ENCODE measurements at regions not wholly inside any gene's neighbourhood (a gene's known extent, or its start where the extent isn't known, plus 50 kb on each side); places are given as distances from the start of the nearest gene placed in this dataset.
"Not testable (repeated sequence)": the region's sequence is repeated elsewhere in the genome, so short reads cannot be mapped to it uniquely, and the experiment has no call there.

DNA sequence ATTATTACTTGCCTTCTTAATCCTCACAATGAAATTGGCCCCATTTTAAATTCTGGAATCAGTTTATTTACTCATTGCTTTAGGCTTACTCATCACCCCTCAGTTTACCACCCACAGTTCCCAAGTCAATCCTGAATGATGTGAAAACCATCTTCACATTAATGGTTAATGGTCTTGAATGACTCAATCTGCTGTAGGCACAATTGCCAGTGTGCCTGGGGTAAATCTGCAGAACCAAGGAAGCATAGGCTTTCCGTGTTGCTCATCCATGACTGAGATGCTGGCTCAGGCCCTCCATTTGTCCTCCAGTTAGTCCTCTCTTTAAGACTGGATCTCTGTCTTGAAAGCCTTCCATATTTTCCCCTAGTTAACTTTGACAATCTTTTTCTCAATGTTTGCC is 164.5 kb downstream of the PMAIP1 start:
- H3K4ac ChIP-seq (ENCODE audit: low read depth, low read length) = no peak overlapping the region
- no CpG with 5 or more reads among the region's 1 CpG for WGBS (ENCODE audit: extremely low coverage, insufficient coverage, insufficient read length)
- H3K79me2 ChIP-seq (ENCODE audit: control insufficient read depth, insufficient read depth, low read length, poor library complexity) = no peaks in the 10 kb centered on the region
- no peaks in the 10 kb centered on the region for H3K9me3 ChIP-seq (ENCODE audit: insufficient read depth, low read depth, low read length)
- H3K14ac ChIP-seq (ENCODE audit: low read length) = no peak overlapping the region
- H3K36me3 ChIP-seq (ENCODE audit: control insufficient read depth in 1 of 2, insufficient read depth in 2 of 2, low read length in 2 of 2) = no peaks in the 10 kb centered on the region
- H3K79me1 ChIP-seq (ENCODE audit: low read length) = no peaks in the 10 kb centered on the region
- H4K12ac ChIP-seq (ENCODE audit: low read depth, low read length) = no peak overlapping the region
- no peak overlapping the region for H2BK12ac ChIP-seq (ENCODE audit: low read length)
- H4K8ac ChIP-seq (ENCODE audit: low read depth, low read length) = no peak overlapping the region
- no peak overlapping the region for H3K4me3 ChIP-seq (ENCODE audit: low read depth, low read length)
- H4K91ac ChIP-seq (ENCODE audit: low read depth, low read length) = no peak overlapping the region
- no peak overlapping the region for H3K27ac ChIP-seq (ENCODE audit: low read depth, low read length)
- no peak overlapping the region for H3K9ac ChIP-seq (ENCODE audit: low read length)
- H3K4me1 ChIP-seq (ENCODE audit: control insufficient read depth in 1 of 2, insufficient read depth in 2 of 2, low read length in 2 of 2) = no peaks in the 10 kb centered on the region
- no peak overlapping the region for H3K18ac ChIP-seq (ENCODE audit: low read length)
- H3K23ac ChIP-seq (ENCODE audit: low read length) = no peak overlapping the region
- no peak overlapping the region for H3K4me2 ChIP-seq (ENCODE audit: low read length)
- H2BK120ac ChIP-seq (ENCODE audit: insufficient read depth, low read length, poor library complexity) = no peak overlapping the region
- no peak for DNase-seq
- H2AK5ac ChIP-seq (ENCODE audit: low read length) = no peak overlapping the region
- no peak overlapping the region for H2AFZ ChIP-seq (ENCODE audit: insufficient read depth, low read length, poor library complexity)
- no peak overlapping the region for H2BK5ac ChIP-seq (ENCODE audit: low read depth, low read length, poor library complexity)
- H3K27me3 ChIP-seq (ENCODE audit: insufficient read depth, low read length) = no peaks in the 10 kb centered on the region

DNA sequence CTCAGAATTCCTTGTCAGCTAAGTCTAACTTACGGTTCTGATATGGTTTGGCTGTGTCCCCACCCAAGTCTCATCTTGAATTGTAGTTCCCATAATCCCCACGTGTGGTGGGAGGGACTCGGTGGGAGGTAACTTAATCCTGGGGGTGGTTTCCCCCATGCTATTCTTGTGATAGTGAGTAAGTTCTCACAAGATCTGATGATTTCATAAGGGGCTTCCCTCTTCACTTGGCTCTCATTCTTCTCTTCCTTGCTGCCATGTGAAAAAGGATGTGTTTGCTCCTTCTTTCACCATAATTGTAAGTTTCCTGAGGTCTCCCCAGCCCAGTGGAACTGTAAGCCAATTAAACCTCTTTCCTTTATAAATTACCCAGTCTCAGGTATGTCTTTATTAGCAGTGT is 163.0 kb downstream of the PMAIP1 start:
- H3K4me1 ChIP-seq (ENCODE audit: control insufficient read depth in 1 of 2, insufficient read depth in 2 of 2, low read length in 2 of 2); H3K4me2 ChIP-seq (ENCODE audit: low read length); H2AK5ac ChIP-seq (ENCODE audit: low read length); H2BK5ac ChIP-seq (ENCODE audit: low read depth, low read length, poor library complexity); H4K12ac ChIP-seq (ENCODE audit: low read depth, low read length); H3K4me3 ChIP-seq (ENCODE audit: low read depth, low read length); H2AFZ ChIP-seq (ENCODE audit: insufficient read depth, low read length, poor library complexity); H3K36me3 ChIP-seq (ENCODE audit: control insufficient read depth in 1 of 2, insufficient read depth in 2 of 2, low read length in 2 of 2); H3K4ac ChIP-seq (ENCODE audit: low read depth, low read length); H3K18ac ChIP-seq (ENCODE audit: low read length); H3K9ac ChIP-seq (ENCODE audit: low read length); H3K79me1 ChIP-seq (ENCODE audit: low read length); H4K91ac ChIP-seq (ENCODE audit: low read depth, low read length); H3K23ac ChIP-seq (ENCODE audit: low read length); DNase-seq; H3K79me2 ChIP-seq (ENCODE audit: control insufficient read depth, insufficient read depth, low read length, poor library complexity); H3K27me3 ChIP-seq (ENCODE audit: insufficient read depth, low read length); H3K27ac ChIP-seq (ENCODE audit: low read depth, low read length); H2BK12ac ChIP-seq (ENCODE audit: low read length); H2BK120ac ChIP-seq (ENCODE audit: insufficient read depth, low read length, poor library complexity); H3K14ac ChIP-seq (ENCODE audit: low read length); H3K9me3 ChIP-seq (ENCODE audit: insufficient read depth, low read depth, low read length); H4K8ac ChIP-seq (ENCODE audit: low read depth, low read length): not testable (repeated sequence)
- WGBS (ENCODE audit: extremely low coverage, insufficient coverage, insufficient read length) = no CpG with 5 or more reads among the region's 3 CpGs

DNA sequence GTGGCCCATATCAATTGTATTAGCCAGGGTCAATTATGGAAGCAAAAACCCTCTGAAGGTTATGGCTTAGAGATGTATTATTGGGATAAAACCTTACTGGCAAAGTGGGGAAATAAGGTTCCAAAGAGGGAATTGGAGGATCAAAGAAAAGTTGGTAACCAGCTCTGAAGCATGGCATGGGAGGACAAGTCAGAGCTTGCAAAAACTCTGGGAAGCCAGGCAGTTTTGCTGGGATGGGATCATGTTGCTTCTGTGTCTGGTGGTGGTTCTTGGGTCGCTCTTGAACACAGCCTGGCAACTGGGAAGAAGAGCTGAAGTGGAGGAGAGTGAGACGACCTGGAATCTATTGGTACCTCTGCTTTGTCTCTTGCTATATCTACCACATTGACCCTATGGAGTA is 162.6 kb downstream of the PMAIP1 start:
- WGBS (ENCODE audit: extremely low coverage, insufficient coverage, insufficient read length) = no CpG with 5 or more reads among the region's 2 CpGs
- H4K91ac ChIP-seq (ENCODE audit: low read depth, low read length) = no peak overlapping the region
- no peak overlapping the region for H2BK5ac ChIP-seq (ENCODE audit: low read depth, low read length, poor library complexity)
- H3K18ac ChIP-seq (ENCODE audit: low read length) = no peak overlapping the region
- no peak for DNase-seq
- no peak overlapping the region for H4K12ac ChIP-seq (ENCODE audit: low read depth, low read length)
- no peaks in the 10 kb centered on the region for H3K4me1 ChIP-seq (ENCODE audit: control insufficient read depth in 1 of 2, insufficient read depth in 2 of 2, low read length in 2 of 2)
- H2BK120ac ChIP-seq (ENCODE audit: insufficient read depth, low read length, poor library complexity) = no peak overlapping the region
- H3K4me2 ChIP-seq (ENCODE audit: low read length) = no peak overlapping the region
- no peaks in the 10 kb centered on the region for H3K27me3 ChIP-seq (ENCODE audit: insufficient read depth, low read length)
- no peak overlapping the region for H3K4me3 ChIP-seq (ENCODE audit: low read depth, low read length)
- no peak overlapping the region for H2AFZ ChIP-seq (ENCODE audit: insufficient read depth, low read length, poor library complexity)
- no peak overlapping the region for H2BK12ac ChIP-seq (ENCODE audit: low read length)
- no peak overlapping the region for H4K8ac ChIP-seq (ENCODE audit: low read depth, low read length)
- H3K36me3 ChIP-seq (ENCODE audit: control insufficient read depth in 1 of 2, insufficient read depth in 2 of 2, low read length in 2 of 2) = no peaks in the 10 kb centered on the region
- no peak overlapping the region for H2AK5ac ChIP-seq (ENCODE audit: low read length)
- no peak overlapping the region for H3K27ac ChIP-seq (ENCODE audit: low read depth, low read length)
- no peaks in the 10 kb centered on the region for H3K79me1 ChIP-seq (ENCODE audit: low read length)
- H3K9ac ChIP-seq (ENCODE audit: low read length) = no peak overlapping the region
- no peak overlapping the region for H3K4ac ChIP-seq (ENCODE audit: low read depth, low read length)
- no peaks in the 10 kb centered on the region for H3K79me2 ChIP-seq (ENCODE audit: control insufficient read depth, insufficient read depth, low read length, poor library complexity)
- no peak overlapping the region for H3K23ac ChIP-seq (ENCODE audit: low read length)
- H3K14ac ChIP-seq (ENCODE audit: low read length) = no peak overlapping the region
- no peaks in the 10 kb centered on the region for H3K9me3 ChIP-seq (ENCODE audit: insufficient read depth, low read depth, low read length)

DNA sequence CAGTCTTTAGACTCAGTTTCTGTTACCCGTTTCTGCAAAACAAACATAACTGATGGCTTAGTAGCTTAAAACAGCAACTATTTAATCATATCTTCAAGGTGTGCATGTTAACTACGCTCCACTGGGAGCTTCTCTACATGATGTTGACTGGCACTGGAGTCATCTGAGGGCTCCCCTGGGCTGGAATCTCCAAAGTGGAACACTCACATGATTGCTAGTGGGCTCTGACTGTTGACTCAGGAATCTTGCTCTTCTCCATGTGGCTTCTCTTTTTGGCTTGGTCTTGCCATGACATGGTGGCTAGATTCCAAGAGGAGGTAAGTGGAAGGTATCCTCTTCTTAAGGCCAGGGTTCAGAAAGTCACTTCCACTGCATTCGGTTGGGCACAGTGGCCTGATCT is 160.8 kb downstream of the PMAIP1 start:
- Histone ChIP-seq H2AFZ (ENCODE audit: insufficient read depth, low read length, poor library complexity) (no peak overlapping the region), H2BK120ac (ENCODE audit: insufficient read depth, low read length, poor library complexity) (no peak overlapping the region), H3K18ac (ENCODE audit: low read length) (no peak overlapping the region), H3K79me1 (ENCODE audit: low read length) (no peaks in the 10 kb centered on the region), H3K4me2 (ENCODE audit: low read length) (no peak overlapping the region), H3K23ac (ENCODE audit: low read length) (no peak overlapping the region), H3K9me3 (ENCODE audit: insufficient read depth, low read depth, low read length) (no peaks in the 10 kb centered on the region), H4K91ac (ENCODE audit: low read depth, low read length) (no peak overlapping the region), H3K14ac (ENCODE audit: low read length) (no peak overlapping the region), H2AK5ac (ENCODE audit: low read length) (no peak overlapping the region), H4K8ac (ENCODE audit: low read depth, low read length) (no peak overlapping the region), H3K9ac (ENCODE audit: low read length) (no peak overlapping the region), H3K27me3 (ENCODE audit: insufficient read depth, low read length) (no peaks in the 10 kb centered on the region), H2BK5ac (ENCODE audit: low read depth, low read length, poor library complexity) (no peak overlapping the region), H3K4me3 (ENCODE audit: low read depth, low read length) (no peak overlapping the region), H2BK12ac (ENCODE audit: low read length) (no peak overlapping the region), H3K36me3 (ENCODE audit: control insufficient read depth in 1 of 2, insufficient read depth in 2 of 2, low read length in 2 of 2) (no peaks in the 10 kb centered on the region), H3K4me1 (ENCODE audit: control insufficient read depth in 1 of 2, insufficient read depth in 2 of 2, low read length in 2 of 2) (no peaks in the 10 kb centered on the region), H4K12ac (ENCODE audit: low read depth, low read length) (no peak overlapping the region), H3K79me2 (ENCODE audit: control insufficient read depth, insufficient read depth, low read length, poor library complexity) (no peaks in the 10 kb centered on the region), H3K27ac (ENCODE audit: low read depth, low read length) (no peak overlapping the region), H3K4ac (ENCODE audit: low read depth, low read length) (no peak overlapping the region)
- WGBS (ENCODE audit: extremely low coverage, insufficient coverage, insufficient read length) = no CpG with 5 or more reads among the region's 3 CpGs
- no peak for DNase-seq

All from trophoblast cell (in vitro differentiated cells and primary cell).